SJSA1 (cell line): ENCODE measurements at regions not wholly inside any gene's neighbourhood (a gene's known extent, or its start where the extent isn't known, plus 50 kb on each side); places are given as distances from the start of the nearest gene placed in this dataset.

Experiments used
- DNase-seq, 2 experiments: peaks; one replicate each; pipeline ENCODE4 v3.0.0-alpha.2; 2015 to 2020; ENCODE audit warnings: low spot score in 2 of 2, low read depth in 1 of 2
- H3K27ac ChIP-seq: fragments of 250-450 bp; sonication (Bioruptor Pico); 2 replicates; pipeline ENCODE4 v1.5.1; 2020; ENCODE audit warnings: mild to moderate bottlenecking, moderate library complexity
- H3K27me3 ChIP-seq: fragments of 250-450 bp; sonication (Bioruptor Pico); replicated peaks from 2 replicates; pipeline ENCODE4 v1.5.1; 2020; ENCODE audit warnings: mild to moderate bottlenecking, moderate library complexity
- H3K36me3 ChIP-seq: fragments of 250-450 bp; sonication (Bioruptor Pico); 2 replicates; pipeline ENCODE4 v1.5.1; 2020; ENCODE audit warnings: mild to moderate bottlenecking
- H3K4me1 ChIP-seq: fragments of 250-450 bp; sonication (Bioruptor Pico); replicated peaks from 2 replicates; pipeline ENCODE4 v1.6.1; 2021; ENCODE audit warnings: mild to moderate bottlenecking
- H3K4me3 ChIP-seq: fragments of 250-450 bp; sonication (Bioruptor Pico); 2 replicates; pipeline ENCODE4 v1.5.1; 2020; ENCODE audit warnings: mild to moderate bottlenecking
- H3K9me3 ChIP-seq: fragments of 250-450 bp; sonication (Bioruptor Pico); replicated peaks from 2 replicates; pipeline ENCODE4 v1.5.1; 2020; ENCODE audit warnings: mild to moderate bottlenecking

DNA sequence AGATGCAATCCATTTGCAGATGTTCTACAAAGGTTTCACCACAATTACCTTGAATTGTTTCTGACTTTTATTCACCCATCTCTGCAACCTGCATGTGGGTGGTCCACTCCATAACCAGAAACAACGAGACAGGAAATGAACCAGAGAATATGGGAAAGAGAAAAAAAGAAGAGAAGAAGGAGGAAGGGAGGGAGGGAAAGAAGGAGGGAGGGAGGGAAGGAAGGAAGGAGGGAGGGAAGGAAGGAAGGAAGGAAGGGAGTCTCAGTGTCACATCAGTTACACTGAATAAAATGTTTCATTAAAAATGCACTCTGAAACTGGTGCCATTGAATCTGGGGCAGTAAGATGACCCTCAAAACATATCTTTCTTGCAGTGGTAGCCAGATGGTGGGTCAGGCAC lies 301.3 kb upstream of the MGMT start:
- no peaks in the 10 kb centered on the region for H3K4me1 ChIP-seq
- H3K4me3 ChIP-seq: no peak overlapping the region
- H3K27me3 ChIP-seq: no peaks in the 10 kb centered on the region
- H3K9me3 ChIP-seq: peaks cover 12% of the 10 kb centered on the region; the same call in 1 of the 2 replicates
- no peaks in the 10 kb centered on the region for H3K36me3 ChIP-seq
- DNase-seq: no peak
- H3K27ac ChIP-seq: no peak overlapping the region

DNA sequence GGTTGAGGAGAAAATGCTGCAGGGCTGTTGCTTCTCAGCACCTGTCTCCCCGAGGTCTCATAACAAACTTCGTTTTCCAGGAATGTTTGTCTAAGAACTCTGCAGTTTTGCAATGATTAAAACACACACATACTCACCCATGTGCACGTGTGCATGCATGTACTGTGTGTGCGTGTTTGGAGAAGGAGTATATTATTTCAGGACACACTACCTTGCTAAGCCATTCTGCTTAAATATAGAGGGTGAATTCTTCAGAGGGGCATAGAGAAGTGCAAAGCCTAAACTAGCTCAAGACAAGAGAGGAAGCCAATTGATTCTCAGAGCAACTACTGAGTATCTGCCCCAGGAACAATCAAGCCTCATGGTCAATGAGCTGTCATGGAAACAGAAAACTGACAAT lies 298.4 kb upstream of the MGMT start:
- no peak for DNase-seq
- Histone ChIP-seq H3K4me1 (no peaks in the 10 kb centered on the region), H3K36me3 (no peaks in the 10 kb centered on the region), H3K9me3 (peaks cover 12% of the 10 kb centered on the region; the same call in 1 of the 2 replicates), H3K27me3 (no peaks in the 10 kb centered on the region), H3K27ac (no peak overlapping the region), H3K4me3 (no peak overlapping the region)

DNA sequence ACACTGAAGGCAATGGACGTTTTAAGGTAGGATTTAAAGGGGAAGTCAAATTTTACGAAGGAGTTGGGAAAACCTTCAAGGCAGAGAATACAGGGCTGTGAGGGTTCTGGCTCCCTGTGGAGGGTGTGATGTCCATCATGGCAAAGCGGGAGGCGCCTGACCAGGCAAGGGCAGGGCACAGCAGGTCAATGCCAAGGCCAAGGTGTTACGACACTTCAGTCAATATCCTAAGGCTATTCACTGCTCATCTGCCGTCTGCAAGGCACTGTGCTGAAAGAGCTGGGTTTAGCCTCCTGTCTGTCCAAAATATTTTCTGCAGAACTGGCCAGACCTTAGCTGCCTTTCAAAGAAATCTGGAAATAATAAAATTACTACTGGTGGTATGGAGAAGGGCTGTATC lies 297.9 kb upstream of the MGMT start:
- DNase-seq: no peak

DNA sequence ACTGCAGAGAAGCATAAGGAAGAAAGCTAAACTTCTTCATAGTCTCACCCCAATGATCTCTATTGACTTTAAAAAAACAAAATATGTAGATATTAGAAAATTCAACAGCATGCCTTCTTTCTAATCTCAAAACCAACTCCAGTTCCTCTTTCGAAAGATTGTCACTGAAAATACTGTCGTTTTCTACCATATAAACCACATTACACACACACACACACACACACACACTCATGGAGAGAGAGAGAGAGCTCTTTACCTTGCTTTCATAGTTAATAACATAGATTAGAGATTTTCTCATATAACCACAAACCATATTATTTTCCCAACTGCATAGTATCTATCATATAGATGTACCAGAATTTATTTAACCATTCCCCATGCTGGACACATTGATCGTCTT lies 296.2 kb upstream of the MGMT start:
- Histone ChIP-seq H3K27ac (no peak overlapping the region), H3K36me3 (no peaks in the 10 kb centered on the region), H3K27me3 (no peaks in the 10 kb centered on the region), H3K4me1 (no peaks in the 10 kb centered on the region), H3K4me3 (no peak overlapping the region), H3K9me3 (peaks cover 5% of the 10 kb centered on the region; the same call in 1 of the 2 replicates)
- no peak for DNase-seq

More for the DNA sequence above, 297.9 kb upstream of the MGMT start:
- Histone ChIP-seq H3K36me3 (no peaks in the 10 kb centered on the region), H3K27ac (no peak overlapping the region), H3K9me3 (peaks cover 8% of the 10 kb centered on the region; the same call in 1 of the 2 replicates), H3K27me3 (no peaks in the 10 kb centered on the region), H3K4me1 (no peaks in the 10 kb centered on the region), H3K4me3 (no peak overlapping the region)

DNA sequence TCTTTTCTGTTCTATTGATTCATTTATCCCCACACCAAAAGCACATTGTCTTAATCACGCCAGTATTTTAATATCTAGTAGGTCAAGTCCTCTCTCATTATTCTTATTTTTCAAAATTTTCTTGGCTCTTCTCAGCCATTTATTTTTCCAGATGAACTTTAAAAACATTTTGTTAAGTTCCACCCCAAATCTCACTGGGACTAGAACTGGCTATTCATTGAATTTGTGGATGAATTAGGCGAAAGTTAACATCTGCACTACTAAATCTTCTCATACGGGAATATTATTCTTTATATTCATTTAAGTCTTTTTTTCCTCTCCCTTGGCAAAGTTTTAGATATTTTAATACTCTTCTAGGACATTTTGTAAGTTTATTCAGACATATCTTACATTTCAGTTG lies 295.2 kb upstream of the MGMT start:
- no peak overlapping the region for H3K27ac ChIP-seq
- H3K27me3 ChIP-seq: no peaks in the 10 kb centered on the region
- no peak overlapping the region for H3K4me3 ChIP-seq
- H3K9me3 ChIP-seq: peaks cover 7% of the 10 kb centered on the region; the same call in 1 of the 2 replicates
- H3K4me1 ChIP-seq: no peaks in the 10 kb centered on the region
- DNase-seq: no peak
- H3K36me3 ChIP-seq: no peaks in the 10 kb centered on the region

DNA sequence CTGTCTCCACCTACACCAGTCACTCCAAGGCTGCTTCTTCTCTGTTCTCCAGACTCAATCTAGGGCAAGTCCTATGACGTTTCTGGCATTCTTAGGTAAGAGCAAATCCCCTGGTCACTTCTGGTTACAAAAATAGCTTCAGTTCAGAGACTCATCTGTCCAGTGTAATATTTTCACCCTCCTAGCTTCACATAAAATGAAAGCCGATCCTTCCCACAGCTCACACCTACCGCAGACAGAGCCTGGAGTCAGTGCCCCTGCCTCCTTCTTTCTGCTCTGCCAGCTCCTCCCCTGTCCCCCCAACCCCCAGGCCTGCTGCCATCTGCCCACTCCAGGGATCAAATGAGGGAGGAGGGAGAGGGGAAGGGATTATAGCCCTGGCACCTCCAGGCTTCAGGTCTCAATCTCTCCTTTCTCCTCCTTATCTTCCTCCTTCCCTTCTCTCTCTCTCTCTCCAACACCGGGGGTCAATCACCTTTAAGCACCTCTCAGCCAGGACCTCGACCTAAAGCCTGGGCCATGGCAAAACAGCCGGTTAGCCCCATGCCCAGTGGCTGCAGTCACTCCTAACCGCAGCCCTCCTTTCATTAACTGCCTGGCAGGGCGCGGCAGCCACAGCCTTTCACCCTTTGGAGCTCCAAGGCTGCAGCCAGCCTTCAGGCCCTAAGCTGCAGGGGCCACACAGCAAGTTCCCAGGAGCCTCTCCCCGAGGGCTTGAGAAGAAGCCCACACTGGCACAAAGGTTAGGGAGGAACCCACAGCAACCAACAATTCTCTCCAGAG lies 292.6 kb upstream of the MGMT start:
- no peaks in the 10 kb centered on the region for H3K36me3 ChIP-seq
- H3K27ac ChIP-seq: no peak overlapping the region
- DNase-seq: no peak
- no peaks in the 10 kb centered on the region for H3K4me1 ChIP-seq
- H3K9me3 ChIP-seq: peaks cover 11% of the 10 kb centered on the region; the same call in 1 of the 2 replicates
- H3K4me3 ChIP-seq: no peak overlapping the region
- no peaks in the 10 kb centered on the region for H3K27me3 ChIP-seq

DNA sequence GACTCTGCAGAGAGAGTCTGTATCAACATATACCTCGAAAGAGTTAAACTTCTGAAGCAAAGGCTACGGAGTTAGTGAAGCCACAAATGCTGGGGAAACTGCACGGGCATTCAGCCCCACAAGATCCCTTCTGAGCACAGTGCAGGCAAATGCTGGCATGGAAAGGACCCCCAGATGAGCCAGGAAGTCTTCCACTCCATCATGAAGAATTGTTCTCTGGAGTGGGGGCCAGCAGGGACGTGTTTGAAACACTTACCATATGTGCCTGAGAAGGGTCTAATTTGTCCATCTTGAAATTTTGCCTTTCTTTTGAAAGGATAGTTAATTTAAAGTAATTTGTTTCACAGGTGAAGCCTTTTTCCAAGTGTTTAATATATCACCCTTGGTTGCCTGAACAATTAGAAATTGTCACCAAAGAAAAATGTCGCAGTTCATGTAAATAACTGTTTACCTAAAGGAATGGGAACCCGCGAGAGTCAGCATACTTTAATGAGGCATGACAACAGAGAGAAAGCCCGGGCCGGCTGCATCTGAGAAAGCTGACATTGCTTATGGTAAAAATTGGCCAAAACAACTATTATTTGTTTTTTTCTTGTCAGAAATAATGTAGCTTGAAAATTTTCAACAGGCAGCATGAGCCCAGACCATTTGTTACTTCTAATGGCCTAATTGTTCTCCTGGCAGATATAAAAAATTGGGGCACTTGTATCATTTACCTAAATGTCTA lies 287.6 kb upstream of the MGMT start:
- Histone ChIP-seq H3K36me3 (no peaks in the 10 kb centered on the region), H3K4me3 (no peak overlapping the region), H3K27me3 (no peaks in the 10 kb centered on the region), H3K9me3 (peaks cover 23% of the 10 kb centered on the region), H3K27ac (no peak overlapping the region), H3K4me1 (no peaks in the 10 kb centered on the region)
- DNase-seq: no peak

DNA sequence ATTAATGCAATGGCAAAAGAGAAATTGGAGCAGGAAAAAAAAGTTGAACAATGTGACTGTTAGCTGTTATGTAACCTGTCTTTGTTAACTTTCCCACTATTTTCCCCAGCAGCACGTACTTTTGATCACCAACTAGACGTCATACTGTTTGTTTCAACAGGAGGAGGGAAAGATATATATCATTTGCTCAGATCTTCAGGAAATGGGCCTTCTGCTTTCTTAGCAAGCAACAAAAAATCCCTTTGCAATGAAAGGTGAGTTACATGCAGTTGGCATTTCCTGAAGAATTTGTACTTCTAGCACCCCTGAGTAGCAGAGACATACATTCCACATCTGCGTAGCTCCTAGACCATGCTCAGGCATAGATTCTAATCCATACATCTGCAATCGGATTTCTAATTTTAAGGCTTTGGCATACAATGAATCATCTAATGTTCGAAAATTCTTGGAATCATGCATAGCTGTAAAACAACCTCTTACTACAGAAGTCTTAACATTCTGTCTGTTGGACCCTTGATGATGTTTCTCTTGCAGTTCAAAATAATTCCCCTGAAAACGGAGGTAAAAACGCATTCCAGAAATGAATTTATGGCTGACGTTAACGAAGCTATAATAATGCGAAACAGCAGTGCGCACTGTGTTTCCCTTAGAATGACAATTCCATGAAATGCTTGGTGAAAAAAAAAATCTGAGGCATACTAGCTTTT lies 286.9 kb upstream of the MGMT start:
- H3K9me3 ChIP-seq: peaks cover 25% of the 10 kb centered on the region
- H3K36me3 ChIP-seq: no peaks in the 10 kb centered on the region
- no peak overlapping the region for H3K27ac ChIP-seq
- H3K4me3 ChIP-seq: no peak overlapping the region
- no peaks in the 10 kb centered on the region for H3K27me3 ChIP-seq
- H3K4me1 ChIP-seq: no peaks in the 10 kb centered on the region
- no peak for DNase-seq

DNA sequence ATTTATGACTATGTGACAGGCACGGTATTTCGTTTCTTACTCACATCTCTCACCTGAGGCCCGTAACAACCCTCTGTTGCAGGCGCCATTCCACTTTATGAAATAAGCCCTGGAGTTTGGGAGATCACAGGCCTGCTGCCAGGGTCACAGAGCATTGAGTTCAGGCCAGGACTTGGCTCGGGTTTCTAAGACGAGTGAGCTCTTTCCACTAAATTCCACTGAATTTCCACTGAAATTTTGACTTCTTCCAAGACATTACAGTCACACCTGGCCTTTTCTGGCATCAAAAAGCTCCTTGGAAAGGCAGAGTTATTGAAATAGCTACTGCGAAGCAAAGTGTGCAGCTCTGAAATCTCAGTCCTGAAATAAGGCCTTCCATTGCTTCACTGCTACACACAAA lies 282.8 kb upstream of the MGMT start:
- Histone ChIP-seq H3K9me3 (peaks cover 29% of the 10 kb centered on the region), H3K4me1 (no peaks in the 10 kb centered on the region), H3K27ac (no peak overlapping the region), H3K4me3 (no peak overlapping the region), H3K36me3 (no peaks in the 10 kb centered on the region), H3K27me3 (no peaks in the 10 kb centered on the region)
- DNase-seq: no peak

DNA sequence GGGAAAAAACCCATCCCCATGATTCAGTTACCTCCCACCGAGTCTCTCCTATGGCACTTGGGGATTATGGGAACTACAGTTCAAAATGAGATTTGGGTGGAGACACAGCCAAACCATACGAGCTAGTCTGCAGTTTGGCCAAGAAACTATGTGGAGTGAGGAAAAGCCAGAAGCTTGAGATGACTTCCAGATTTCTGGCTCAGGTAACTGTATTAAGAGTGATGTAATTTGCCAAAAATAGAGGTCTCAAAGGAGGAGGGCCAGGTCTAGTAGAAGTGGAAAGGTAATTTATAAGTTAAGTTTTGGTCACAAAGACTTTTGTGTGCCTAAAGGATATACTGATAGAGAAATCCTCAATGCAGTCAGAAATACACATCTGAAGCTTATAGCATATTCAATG lies 279.7 kb upstream of the MGMT start:
- Histone ChIP-seq H3K27me3 (no peaks in the 10 kb centered on the region), H3K4me3 (no peak overlapping the region), H3K27ac (no peak overlapping the region), H3K4me1 (no peaks in the 10 kb centered on the region), H3K9me3 (peaks cover 21% of the 10 kb centered on the region; the same call in 1 of the 2 replicates), H3K36me3 (no peaks in the 10 kb centered on the region)
- DNase-seq: no peak

DNA sequence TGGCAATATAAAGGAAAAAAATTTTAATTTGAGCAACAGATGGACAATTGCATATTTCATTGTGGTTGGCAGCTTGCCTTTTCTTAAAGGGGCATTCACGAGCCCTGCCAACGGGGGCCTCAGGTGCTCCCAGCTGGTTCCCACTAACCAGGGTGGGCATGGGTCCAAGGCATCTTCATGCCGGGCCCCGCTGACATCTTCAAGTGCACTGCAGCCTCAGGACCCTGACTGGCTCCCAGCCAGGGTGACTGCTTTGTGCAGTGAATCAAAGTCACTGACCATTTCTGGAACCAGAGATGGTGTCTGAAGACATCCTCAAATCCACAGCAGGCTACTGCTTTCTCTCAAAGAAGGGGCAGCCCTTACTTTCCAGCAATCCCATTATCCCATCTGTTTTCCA lies 275.2 kb upstream of the MGMT start:
- no peak for DNase-seq
- peaks cover 7% of the 10 kb centered on the region; the same call in 1 of the 2 replicates for H3K9me3 ChIP-seq

DNA sequence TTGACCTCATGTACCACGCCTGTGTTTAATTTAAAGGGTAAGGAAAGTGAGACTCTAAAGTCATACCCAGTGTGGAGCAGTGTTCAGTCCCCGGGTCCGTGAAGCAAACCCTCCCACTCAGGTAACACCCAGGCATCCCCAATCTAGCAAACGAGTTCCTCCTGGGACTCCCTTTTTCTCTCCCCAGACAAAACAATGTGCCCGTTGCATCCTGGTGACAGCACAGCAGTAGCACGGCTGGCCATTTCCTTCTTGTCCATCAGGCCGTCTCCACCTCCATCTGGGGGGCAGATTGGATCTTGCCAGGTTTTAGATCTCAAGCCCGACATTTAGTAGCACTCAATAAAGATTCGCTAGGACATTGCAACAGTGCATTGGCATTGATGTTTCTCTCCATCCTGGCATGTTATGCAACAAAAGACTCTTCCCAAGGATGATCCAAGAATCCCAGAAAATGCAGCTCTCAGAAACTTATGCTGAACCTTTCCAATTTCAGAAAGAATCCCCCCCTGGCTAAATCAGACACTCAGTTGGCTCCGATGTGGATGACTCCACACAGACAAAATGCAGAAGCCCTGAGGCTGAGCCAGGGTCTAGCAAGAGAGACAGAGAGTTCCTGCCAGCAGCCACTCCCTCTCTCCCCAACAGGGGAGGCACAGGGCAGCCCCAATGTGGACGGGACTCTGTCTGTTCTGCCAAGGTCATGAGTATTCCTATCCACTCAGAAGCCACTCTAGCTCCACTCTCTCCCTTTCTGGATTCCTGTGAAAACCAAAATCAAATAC lies 274.5 kb upstream of the MGMT start:
- 0 out of 2 replicates have a peak, but pooled peaks cover 5% of the 10 kb centered on the region for H3K9me3 ChIP-seq
- no peaks in the 10 kb centered on the region for H3K4me1 ChIP-seq
- H3K27ac ChIP-seq: no peak overlapping the region
- no peak for DNase-seq
- H3K4me3 ChIP-seq: no peak overlapping the region
- no peaks in the 10 kb centered on the region for H3K36me3 ChIP-seq
- H3K27me3 ChIP-seq: no peaks in the 10 kb centered on the region

More for the DNA sequence above, 275.2 kb upstream of the MGMT start:
- H3K4me1 ChIP-seq: no peaks in the 10 kb centered on the region
- H3K27me3 ChIP-seq: no peaks in the 10 kb centered on the region
- no peak overlapping the region for H3K4me3 ChIP-seq
- no peaks in the 10 kb centered on the region for H3K36me3 ChIP-seq
- H3K27ac ChIP-seq: no peak overlapping the region

DNA sequence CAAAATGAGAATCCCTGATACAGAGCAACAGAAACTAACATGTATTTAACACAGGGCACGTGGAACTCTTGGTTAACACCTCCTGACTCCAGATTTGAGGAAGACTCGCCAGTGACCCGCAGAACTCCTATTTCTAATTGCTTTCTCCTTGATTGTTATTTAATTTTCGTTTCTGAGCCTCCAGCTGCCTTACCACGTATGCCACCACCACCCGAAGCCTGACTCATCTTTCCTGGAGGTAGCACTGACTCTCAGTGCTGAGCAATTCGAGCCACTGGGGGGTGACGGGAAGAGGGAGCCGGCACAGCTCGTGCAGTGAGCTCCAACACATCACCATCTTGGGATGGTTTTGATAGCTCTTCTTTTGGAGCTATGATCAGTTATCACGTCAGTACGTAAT lies 273.9 kb upstream of the MGMT start:
- Histone ChIP-seq H3K4me3 (no peak overlapping the region), H3K36me3 (no peaks in the 10 kb centered on the region), H3K4me1 (no peaks in the 10 kb centered on the region), H3K9me3 (0 out of 2 replicates have a peak, but pooled peaks cover 5% of the 10 kb centered on the region), H3K27ac (no peak overlapping the region), H3K27me3 (no peaks in the 10 kb centered on the region)
- no peak for DNase-seq
